DOHH2 (cell line): ENCODE measurements at regions not wholly inside any gene's neighbourhood (a gene's known extent, or its start where the extent isn't known, plus 50 kb on each side); places are given as distances from the start of the nearest gene placed in this dataset.

Experiments
- EZH2phosphoT487 ChIP-seq: fragments of 200-600 bp; sonication (generic); IDR thresholded peaks from 2 replicates; pipeline ENCODE4 v1.6.1; 2017; ENCODE audit warnings: borderline replicate concordance, mild to moderate bottlenecking, antibody characterized with exemption, low read length, moderate library complexity, mixed read lengths
- TF ChIP-seq, protein P1 (sequence below): fragments of 200-600 bp; sonication (generic); IDR thresholded peaks from one replicate; pipeline ENCODE4 v1.5.1; 2014; ENCODE audit warnings: antibody characterized with exemption, mild to moderate bottlenecking, low read depth, low read length; ENCODE audit not compliant: poor library complexity, severe bottlenecking

DNA sequence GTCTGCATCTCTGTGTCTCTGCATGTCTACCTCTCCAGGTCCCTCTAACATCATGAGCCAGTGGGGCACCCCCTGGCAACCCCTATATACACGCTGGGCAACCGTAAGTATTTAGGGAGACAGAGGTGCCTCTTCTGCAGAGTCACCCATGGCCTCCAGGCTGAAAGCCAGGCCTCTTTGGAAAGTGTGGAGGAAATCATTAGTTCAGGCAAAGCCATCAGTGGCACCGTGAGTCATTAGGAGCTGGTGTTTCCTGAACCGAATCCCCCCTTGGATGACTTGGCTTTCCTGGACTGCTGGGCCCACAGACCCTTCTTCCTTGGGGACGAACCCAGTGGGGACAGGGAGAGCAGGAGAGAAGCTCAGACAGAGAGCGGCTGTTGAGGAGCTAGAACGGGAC is 174.8 kb downstream of the OLFM1 start:
- TF ChIP-seq, protein P1, sequence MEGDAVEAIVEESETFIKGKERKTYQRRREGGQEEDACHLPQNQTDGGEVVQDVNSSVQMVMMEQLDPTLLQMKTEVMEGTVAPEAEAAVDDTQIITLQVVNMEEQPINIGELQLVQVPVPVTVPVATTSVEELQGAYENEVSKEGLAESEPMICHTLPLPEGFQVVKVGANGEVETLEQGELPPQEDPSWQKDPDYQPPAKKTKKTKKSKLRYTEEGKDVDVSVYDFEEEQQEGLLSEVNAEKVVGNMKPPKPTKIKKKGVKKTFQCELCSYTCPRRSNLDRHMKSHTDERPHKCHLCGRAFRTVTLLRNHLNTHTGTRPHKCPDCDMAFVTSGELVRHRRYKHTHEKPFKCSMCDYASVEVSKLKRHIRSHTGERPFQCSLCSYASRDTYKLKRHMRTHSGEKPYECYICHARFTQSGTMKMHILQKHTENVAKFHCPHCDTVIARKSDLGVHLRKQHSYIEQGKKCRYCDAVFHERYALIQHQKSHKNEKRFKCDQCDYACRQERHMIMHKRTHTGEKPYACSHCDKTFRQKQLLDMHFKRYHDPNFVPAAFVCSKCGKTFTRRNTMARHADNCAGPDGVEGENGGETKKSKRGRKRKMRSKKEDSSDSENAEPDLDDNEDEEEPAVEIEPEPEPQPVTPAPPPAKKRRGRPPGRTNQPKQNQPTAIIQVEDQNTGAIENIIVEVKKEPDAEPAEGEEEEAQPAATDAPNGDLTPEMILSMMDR, result no peak
- no peak for TF ChIP-seq EZH2phosphoT487
